ENCODE measurements at regions not wholly inside any gene's neighbourhood (a gene's known extent, or its start where the extent isn't known, plus 50 kb on each side); places are given as distances from the start of the nearest gene placed in this dataset.

GRCh38 chr3:161602475-161602874 is 105.9 kb downstream of the OTOL1 start:
- DNase-seq (ENCODE audit: low read depth, low spot score) (no peak), ATAC-seq (no peak), FAIRE-seq (no peak)
- CTCF ChIA-PET, result no interaction called here
- no peak overlapping the region for H3K27ac ChIP-seq (ENCODE audit: control insufficient read depth, insufficient read depth)
- SMC1A ChIA-PET (ENCODE audit: uncharacterized antibody, unreplicated experiment), result no interaction called here
- H3K4me3 ChIP-seq, result no peak overlapping the region
- intact Hi-C loops (cut with micrococcal nuclease; ENCODE audit: unreplicated experiment), result no loop called here
- H3K9me3 ChIP-seq (replicated peaks; ENCODE audit: control insufficient read depth, insufficient read depth, low read length), result no peaks in the 10 kb centered on the region
- H3K36me3 ChIP-seq (ENCODE audit: control insufficient read depth in 2 of 2, insufficient read depth in 2 of 2, low read length in 1 of 2), result no peaks in the 10 kb centered on the region
- no peak overlapping the region for H2AFZ ChIP-seq (ENCODE audit: control insufficient read depth, low read depth, low read length)
- 4% methylated on average over 1 of the region's 1 CpG for WGBS (ENCODE audit: insufficient coverage, insufficient replicate concordance, low lambda C conversion rate, missing lambda C conversion rate)
- RAD21 ChIA-PET (ENCODE audit: unreplicated experiment), result no interaction called here
- H3K27me3 ChIP-seq (replicated peaks in 1 of 2; ENCODE audit: control insufficient read depth in 2 of 2, insufficient read depth in 2 of 2, low read length in 1 of 2), result no peaks in the 10 kb centered on the region
- POLR2A ChIA-PET, result no interaction called here
- H3K4me2 ChIP-seq (ENCODE audit: control insufficient read depth, insufficient read depth), result no peak overlapping the region
- in situ Hi-C loops (cut with MboI), result no loop called here
- no peak overlapping the region for H3K9ac ChIP-seq (ENCODE audit: control insufficient read depth, insufficient read depth, low read length)
- H3K4me1 ChIP-seq (ENCODE audit: control insufficient read depth, insufficient read depth, low read length), result no peaks in the 10 kb centered on the region
- no TSS peak for BruUV-seq (replicated peaks)
- H3K79me2 ChIP-seq (ENCODE audit: control insufficient read depth, insufficient read depth, low read length), result no peaks in the 10 kb centered on the region
- H4K20me1 ChIP-seq (ENCODE audit: control insufficient read depth, insufficient read depth), result no peaks in the 10 kb centered on the region
- TF ChIP-seq KLF5 (IDR thresholded peaks at IDR 0.05; ENCODE audit: partially characterized antibody), result no peak
- TF ChIP-seq, protein P1, sequence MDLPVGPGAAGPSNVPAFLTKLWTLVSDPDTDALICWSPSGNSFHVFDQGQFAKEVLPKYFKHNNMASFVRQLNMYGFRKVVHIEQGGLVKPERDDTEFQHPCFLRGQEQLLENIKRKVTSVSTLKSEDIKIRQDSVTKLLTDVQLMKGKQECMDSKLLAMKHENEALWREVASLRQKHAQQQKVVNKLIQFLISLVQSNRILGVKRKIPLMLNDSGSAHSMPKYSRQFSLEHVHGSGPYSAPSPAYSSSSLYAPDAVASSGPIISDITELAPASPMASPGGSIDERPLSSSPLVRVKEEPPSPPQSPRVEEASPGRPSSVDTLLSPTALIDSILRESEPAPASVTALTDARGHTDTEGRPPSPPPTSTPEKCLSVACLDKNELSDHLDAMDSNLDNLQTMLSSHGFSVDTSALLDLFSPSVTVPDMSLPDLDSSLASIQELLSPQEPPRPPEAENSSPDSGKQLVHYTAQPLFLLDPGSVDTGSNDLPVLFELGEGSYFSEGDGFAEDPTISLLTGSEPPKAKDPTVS (IDR thresholded peaks at IDR 0.05; ENCODE audit: low read depth, low read length), result no peak
- no peak for TF ChIP-seq MYB (IDR thresholded peaks at IDR 0.05; ENCODE audit: borderline replicate concordance, low read depth, low read length)
- no peak for TF ChIP-seq NR2F1 (conservative IDR thresholded peaks at IDR 0.05)
- no peak for TF ChIP-seq NR2C1 (IDR thresholded peaks at IDR 0.05)
- TF ChIP-seq MEF2A (IDR thresholded peaks at IDR 0.05; ENCODE audit: insufficient read depth, low read depth, low read length), result no peak
- TF ChIP-seq RAD21 (IDR thresholded peaks at IDR 0.05; ENCODE audit: insufficient read depth, low read depth, low read length), result no peak
- TF ChIP-seq SREBF1 (IDR thresholded peaks at IDR 0.05; ENCODE audit: low read length), result no peak
- no peak for TF ChIP-seq PRDM15 (CRISPR knock-in tag; IDR thresholded peaks at IDR 0.05)
- TF ChIP-seq FOXM1 (IDR thresholded peaks at IDR 0.05; ENCODE audit: low read depth, low read length), result no peak
- no peak for TF ChIP-seq WRNIP1 (IDR thresholded peaks at IDR 0.05; ENCODE audit: borderline replicate concordance, low read depth, low read length)
- TF ChIP-seq BRCA1 (IDR thresholded peaks at IDR 0.05; ENCODE audit: low read depth, low read length), result no peak
- TF ChIP-seq BACH1 (IDR thresholded peaks at IDR 0.05; ENCODE audit: borderline replicate concordance), result no peak
- TF ChIP-seq ZBTB4 (CRISPR knock-in tag; IDR thresholded peaks at IDR 0.05), result no peak
- TF ChIP-seq CTCF (IDR thresholded peaks at IDR 0.05 in 2 of 3, conservative IDR thresholded peaks at IDR 0.05 in 1 of 3; ENCODE audit: control insufficient read depth in 2 of 3, extremely low read depth in 1 of 3, insufficient read depth in 1 of 3, low read depth in 3 of 3, low read length in 3 of 3), result no peak
